ENCODE measurements at regions not wholly inside any gene's neighbourhood (a gene's known extent, or its start where the extent isn't known, plus 50 kb on each side); places are given as distances from the start of the nearest gene placed in this dataset.

GRCh38 chr7:11895337-11895736 lies 63.3 kb upstream of the THSD7A start:
- DNase-seq, result no peak

GRCh38 chr7:11896663-11897062 lies 64.7 kb upstream of the THSD7A start:
- DNase-seq, result no peak

GRCh38 chr7:11899247-11899646 lies 67.2 kb upstream of the THSD7A start:
- no peak for DNase-seq

- no peak for DNase-seq
These were observed 78.3 kb upstream of the THSD7A start for GRCh38 chr7:11910253-11910652.

- DNase-seq, result no peak
These were observed 79.9 kb upstream of the THSD7A start for GRCh38 chr7:11911900-11912299.

GRCh38 chr7:11914645-11915044 lies 82.6 kb upstream of the THSD7A start:
- DNase-seq, result no peak

- DNase-seq, result no peak
These were observed 91.5 kb upstream of the THSD7A start for GRCh38 chr7:11923376-11923930.

GRCh38 chr7:11931307-11931706 lies 99.3 kb upstream of the THSD7A start:
- no peak for DNase-seq

- no peak for DNase-seq
These were observed 102.8 kb upstream of the THSD7A start for GRCh38 chr7:11934796-11935195.

- peak; percentile 37 for DNase-seq
These were observed 103.9 kb upstream of the THSD7A start for GRCh38 chr7:11935905-11936304.

GRCh38 chr7:11946794-11947193 lies 114.8 kb upstream of the THSD7A start:
- no peak for DNase-seq

GRCh38 chr7:11950281-11950680 lies 118.3 kb upstream of the THSD7A start:
- no peak for DNase-seq

- no peak for DNase-seq
These were observed 118.9 kb upstream of the THSD7A start for GRCh38 chr7:11950942-11951341.

GRCh38 chr7:11951909-11952308 lies 119.9 kb upstream of the THSD7A start:
- DNase-seq, result no peak

GRCh38 chr7:11952972-11953371 lies 121.0 kb upstream of the THSD7A start:
- DNase-seq, result no peak

- DNase-seq, result no peak
These were observed 125.0 kb upstream of the THSD7A start for GRCh38 chr7:11956991-11957390.

GRCh38 chr7:11957956-11958355 lies 126.0 kb upstream of the THSD7A start:
- no peak for DNase-seq

- DNase-seq, result no peak
These were observed 127.1 kb upstream of the THSD7A start for GRCh38 chr7:11959121-11959520.

GRCh38 chr7:11960621-11961020 lies 128.6 kb upstream of the THSD7A start:
- DNase-seq, result no peak

- no peak for DNase-seq
These were observed 137.6 kb upstream of the THSD7A start for GRCh38 chr7:11969643-11970042.

GRCh38 chr7:11970132-11970531 lies 138.1 kb upstream of the THSD7A start:
- DNase-seq, result no peak

GRCh38 chr7:11985376-11985775 lies 153.4 kb upstream of the THSD7A start:
- DNase-seq, result no peak

GRCh38 chr7:11985971-11986370 lies 154.0 kb upstream of the THSD7A start:
- no peak for DNase-seq

GRCh38 chr7:11988186-11988585 lies 156.2 kb upstream of the THSD7A start:
- DNase-seq, result no peak

GRCh38 chr7:12002428-12002827 lies 170.4 kb upstream of the THSD7A start:
- DNase-seq, result no peak

- DNase-seq, result no peak
These were observed 172.6 kb upstream of the THSD7A start for GRCh38 chr7:12004581-12004980.
